HG02763 (cell line): ENCODE measurements at regions not wholly inside any gene's neighbourhood (a gene's known extent, or its start where the extent isn't known, plus 50 kb on each side); places are given as distances from the start of the nearest gene placed in this dataset.

ENCODE experiments used
- ATAC-seq: cut with Tn5 transposase; IDR thresholded peaks from one replicate; pipeline ENCODE4 v1.9.1; 2021; ENCODE audit warnings: mild to moderate bottlenecking, moderate library complexity; ENCODE audit not compliant: unreplicated experiment

GRCh38 chr10:36256166-36256565 is 614.1 kb upstream of the FZD8 start:
- ATAC-seq: no peak

GRCh38 chr10:36254199-36254598 is 612.1 kb upstream of the FZD8 start:
- ATAC-seq: no peak

GRCh38 chr10:36253731-36254130 is 611.6 kb upstream of the FZD8 start:
- ATAC-seq: no peak

DNA sequence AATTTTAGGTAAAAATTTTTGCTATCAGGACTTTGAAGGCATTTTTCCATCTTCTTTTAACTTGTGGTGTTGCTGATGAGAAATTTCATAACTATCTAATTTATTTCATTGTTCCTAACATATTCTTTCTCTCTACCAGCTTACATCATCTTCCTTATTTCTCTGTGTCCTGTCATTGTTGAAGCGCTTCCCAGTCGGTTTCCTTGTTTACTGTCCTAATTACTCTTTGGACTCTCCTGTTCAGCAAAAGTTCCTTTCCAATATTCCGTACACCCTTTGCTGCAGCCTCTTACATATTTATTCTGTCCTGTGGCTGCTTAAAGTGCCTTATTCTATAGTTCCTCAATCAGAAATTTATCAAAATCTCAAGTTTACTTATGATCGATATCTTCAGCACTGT is 609.0 kb upstream of the FZD8 start:
- no peak for ATAC-seq

DNA sequence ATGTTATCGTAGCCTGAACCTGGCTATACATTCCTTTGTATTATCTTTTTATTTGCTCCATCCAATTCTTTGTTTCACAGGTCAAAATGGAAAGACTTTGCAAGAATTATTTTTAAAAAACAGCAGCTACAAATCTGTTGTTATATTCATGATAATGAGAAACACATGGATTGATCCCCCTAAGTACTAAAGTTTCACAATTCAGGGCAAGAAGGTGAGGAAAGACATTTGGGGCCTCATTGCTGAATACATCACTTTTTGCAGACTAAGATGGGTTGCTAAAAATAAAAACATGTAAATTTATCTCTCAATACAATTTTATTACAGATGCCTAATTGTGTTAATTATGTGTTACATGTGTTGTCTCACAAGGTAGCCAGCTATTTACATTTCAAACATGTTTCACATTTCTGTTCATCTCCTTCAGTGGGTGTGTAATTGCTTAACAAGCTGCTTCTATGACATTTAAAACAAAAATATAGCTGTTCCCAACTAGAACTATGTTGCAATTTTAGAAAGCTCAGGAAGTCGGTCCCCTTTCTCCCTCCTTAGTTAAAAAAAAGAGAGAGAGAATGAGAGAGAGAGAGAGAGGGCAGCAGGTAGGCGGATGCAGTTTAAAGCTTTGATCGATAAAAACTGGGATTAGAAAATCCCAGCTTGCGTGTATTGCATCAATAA is 606.3 kb upstream of the FZD8 start:
- ATAC-seq: no peak

DNA sequence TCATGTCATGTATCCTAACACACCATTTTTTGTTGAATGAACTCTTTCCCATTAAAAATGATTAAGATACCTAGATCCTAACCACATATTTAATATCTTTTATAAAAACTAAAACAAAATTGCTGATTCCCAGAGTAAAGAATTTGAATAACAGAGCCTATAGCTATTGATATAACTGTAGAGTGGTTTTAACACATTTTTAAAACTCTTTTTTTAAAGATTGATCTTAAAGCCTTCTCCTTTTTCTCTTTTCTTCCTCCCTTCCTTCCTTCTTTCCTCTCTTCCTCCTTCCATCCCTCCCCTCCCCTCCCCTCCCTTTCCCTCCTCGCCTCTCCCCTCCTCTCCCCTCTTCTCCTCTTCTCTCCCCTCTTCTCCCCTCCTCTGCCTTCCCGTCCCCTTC is 605.4 kb upstream of the FZD8 start:
- no peak for ATAC-seq

DNA sequence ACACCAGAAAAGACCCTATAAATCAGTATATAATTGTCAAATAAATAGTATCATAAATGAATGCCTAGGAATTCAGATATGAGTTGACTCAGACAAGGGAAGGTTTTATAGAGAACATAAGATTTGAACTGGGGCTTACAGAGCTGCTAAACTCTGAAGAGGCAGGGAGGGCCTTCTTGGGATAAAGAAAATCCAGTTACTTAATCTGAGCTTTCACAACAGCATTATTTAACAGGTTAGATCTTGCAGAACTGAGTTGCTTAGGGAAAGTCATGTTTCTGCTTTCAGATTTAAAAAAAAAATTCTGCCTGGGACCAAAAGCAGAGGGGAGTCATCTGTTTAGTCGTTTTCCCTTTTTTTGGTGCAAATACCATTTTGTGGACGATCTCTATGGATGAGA is 594.8 kb upstream of the FZD8 start:
- no peak for ATAC-seq

GRCh38 chr10:36236341-36236740 is 594.2 kb upstream of the FZD8 start:
- no peak for ATAC-seq

DNA sequence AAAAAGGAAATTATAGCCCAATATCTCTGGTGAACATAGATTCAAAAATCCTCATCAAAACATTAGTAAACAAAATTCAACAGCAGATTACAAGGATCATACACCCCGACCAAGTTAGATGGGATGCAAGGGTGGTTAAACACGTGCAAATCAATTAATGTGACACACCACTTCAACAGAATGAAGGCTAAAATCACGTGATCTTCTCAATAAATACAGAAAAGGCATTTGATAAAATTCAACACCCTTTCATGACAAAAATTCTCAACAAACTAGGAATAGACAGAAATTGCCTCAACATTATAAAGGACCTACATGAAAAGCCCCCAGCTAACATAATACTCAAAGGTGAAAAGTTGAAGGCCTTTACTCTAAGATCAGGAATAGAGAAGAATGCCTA is 590.8 kb upstream of the FZD8 start:
- no peak for ATAC-seq

- ATAC-seq: no peak
These were observed 582.4 kb upstream of the FZD8 start for GRCh38 chr10:36224431-36224985.

DNA sequence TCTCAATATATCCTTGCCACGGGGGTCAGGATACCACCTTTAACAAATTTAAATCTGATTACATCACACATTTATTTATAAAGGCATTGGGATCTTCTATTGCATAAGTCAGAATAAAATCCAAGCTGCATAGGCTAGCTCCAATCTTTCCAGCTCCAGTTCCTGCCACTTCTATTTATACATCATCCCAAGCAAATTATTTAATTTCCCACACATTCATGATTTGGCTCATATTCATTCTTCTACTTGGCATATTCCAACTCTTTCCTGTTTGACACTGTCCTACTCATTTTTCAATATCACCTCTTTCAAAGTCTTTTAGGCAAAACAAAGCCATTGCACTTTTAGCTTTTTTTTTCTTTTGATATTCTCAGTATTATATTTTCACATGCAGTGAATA is 579.0 kb upstream of the FZD8 start:
- ATAC-seq: no peak

GRCh38 chr10:36220151-36220550 is 578.1 kb upstream of the FZD8 start:
- no peak for ATAC-seq

GRCh38 chr10:36211856-36212255 is 569.8 kb upstream of the FZD8 start:
- no peak for ATAC-seq

- ATAC-seq: no peak
These were observed 567.4 kb upstream of the FZD8 start for GRCh38 chr10:36209480-36209879.

- no peak for ATAC-seq
These were observed 560.8 kb upstream of the FZD8 start for GRCh38 chr10:36202881-36203280.

DNA sequence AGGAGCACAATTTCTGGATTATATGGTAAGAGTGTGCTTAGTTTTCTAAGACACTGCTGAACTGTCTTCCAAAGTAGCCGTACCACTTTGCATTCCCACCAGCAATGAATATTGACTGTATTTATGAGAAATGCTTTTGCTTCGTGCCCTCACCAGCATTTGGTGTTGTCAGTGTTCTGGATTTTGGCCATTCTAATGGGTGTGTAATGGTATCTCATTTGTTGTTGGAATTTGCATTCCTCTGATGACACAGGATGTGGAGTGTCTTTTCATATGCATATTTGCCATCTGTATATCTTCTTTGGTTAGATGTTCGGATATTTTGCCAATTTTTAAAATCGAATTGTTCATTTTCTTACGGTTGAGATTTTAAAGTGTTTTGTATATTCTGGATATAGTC is 558.5 kb upstream of the FZD8 start:
- ATAC-seq: no peak

DNA sequence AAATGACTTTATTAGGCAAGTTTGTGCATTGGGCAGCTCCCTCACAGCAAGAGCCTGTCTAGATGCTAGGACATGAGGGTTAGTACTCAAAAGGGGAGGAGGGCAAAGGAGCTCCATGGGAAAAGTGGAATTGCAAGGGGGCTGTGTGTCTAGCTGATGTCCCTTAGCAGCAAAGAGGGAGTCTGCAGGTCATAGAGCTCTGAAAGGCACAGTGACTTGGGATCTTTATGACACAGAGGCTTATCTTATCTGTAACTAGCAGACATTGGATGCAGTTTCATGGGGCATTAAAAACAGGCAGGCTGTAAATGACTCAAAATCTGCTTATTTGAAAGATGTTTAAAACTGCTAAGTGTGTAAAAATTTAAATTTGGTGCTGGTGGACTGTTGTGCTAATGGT is 556.2 kb upstream of the FZD8 start:
- no peak for ATAC-seq

GRCh38 chr10:36195364-36195763 is 553.3 kb upstream of the FZD8 start:
- no peak for ATAC-seq

GRCh38 chr10:36194276-36194675 is 552.2 kb upstream of the FZD8 start:
- no peak for ATAC-seq

DNA sequence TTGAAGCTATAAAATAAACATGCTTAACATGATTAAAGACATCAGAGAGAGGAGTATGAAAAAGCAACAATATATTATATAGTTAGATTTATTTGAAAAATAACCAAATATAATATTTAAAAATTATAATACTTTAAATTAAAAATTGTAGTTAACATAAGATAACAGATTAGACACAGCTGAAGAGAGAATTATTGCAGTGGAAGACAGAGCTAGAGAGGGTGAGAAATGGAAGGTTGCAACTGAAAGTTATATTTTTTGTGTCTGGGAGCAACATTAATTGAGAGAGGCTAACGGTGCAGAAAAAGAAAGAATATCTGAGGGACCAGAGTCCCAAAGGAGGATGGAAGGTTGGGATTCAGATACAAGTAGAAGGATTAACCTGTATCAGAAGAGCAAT is 548.9 kb upstream of the FZD8 start:
- no peak for ATAC-seq

DNA sequence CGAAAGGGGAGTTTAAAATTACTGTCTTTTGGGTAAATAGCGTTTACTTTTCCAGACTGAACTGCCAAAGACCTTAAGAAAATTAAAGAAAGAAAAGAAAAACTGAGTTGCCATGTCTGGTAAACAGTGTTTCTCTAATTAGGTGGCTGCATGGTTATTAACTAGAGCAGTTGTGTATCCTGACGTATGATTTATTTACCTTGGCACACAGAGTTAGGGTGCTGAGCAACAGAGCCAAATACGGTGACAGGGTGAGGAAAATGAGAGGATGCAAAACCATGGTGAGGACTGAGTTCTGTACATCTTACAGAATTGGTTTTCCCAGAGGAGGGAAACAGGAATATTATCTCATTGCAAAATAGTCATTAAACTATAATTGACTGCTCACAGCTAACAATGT is 546.4 kb upstream of the FZD8 start:
- no peak for ATAC-seq

- ATAC-seq: no peak
These were observed 546.0 kb upstream of the FZD8 start for GRCh38 chr10:36188080-36188453.

GRCh38 chr10:36187380-36188079 is 545.4 kb upstream of the FZD8 start:
- no peak for ATAC-seq
